ENCODE measurements at regions not wholly inside any gene's neighbourhood (a gene's known extent, or its start where the extent isn't known, plus 50 kb on each side); places are given as distances from the start of the nearest gene placed in this dataset.

GRCh38 chr13:63161219-63161618, 1745.6 kb upstream of the PCDH20 start:
- H3K9me1 ChIP-seq (ENCODE audit: insufficient read depth, low read length): no peaks in the 10 kb centered on the region
- H3K27me3 ChIP-seq (ENCODE audit: control insufficient read depth, insufficient read depth, low read length): no peaks in the 10 kb centered on the region
- in situ Hi-C loops (cut with MboI; ENCODE audit: low sequenced_read_pairs): no loop called here
- no peak overlapping the region for H3K4ac ChIP-seq (ENCODE audit: low read depth, low read length)
- ChIA-PET POLR2A (ENCODE audit: unreplicated experiment) (no interaction called here), CTCF (no interaction called here)
- no peak overlapping the region for H3K27ac ChIP-seq (ENCODE audit: insufficient read depth, low read length)
- H3K4me3 ChIP-seq (ENCODE audit: insufficient read depth, low read depth, low read length): no peak overlapping the region
- no peaks in the 10 kb centered on the region for H3K79me1 ChIP-seq (ENCODE audit: low read depth in 1 of 2, low read length in 2 of 2)
- no peak overlapping the region for H3K9ac ChIP-seq (ENCODE audit: low read depth, low read length)
- no peak overlapping the region for H2AK9ac ChIP-seq (replicated peaks; ENCODE audit: low read depth, low read length, poor library complexity)
- DNase-seq (peak; percentile 57), ATAC-seq (ENCODE audit: low read depth) (peak; percentile 79)
- H3K36me3 ChIP-seq (ENCODE audit: control insufficient read depth, insufficient read depth, low read length): no peaks in the 10 kb centered on the region
- H4K20me1 ChIP-seq (ENCODE audit: insufficient read depth, low read length): no peaks in the 10 kb centered on the region
- H3K14ac ChIP-seq (replicated peaks; ENCODE audit: low read depth, low read length): no peak overlapping the region
- no peak overlapping the region for H3K18ac ChIP-seq (ENCODE audit: low read depth, low read length)
- H2BK15ac ChIP-seq (ENCODE audit: low read depth, low read length): no peak overlapping the region
- no peak overlapping the region for H3K23ac ChIP-seq (ENCODE audit: low read depth, low read length)
- no peak overlapping the region for H3K56ac ChIP-seq (ENCODE audit: extremely low read depth, insufficient read depth, low read length)
- H3K4me1 ChIP-seq (ENCODE audit: control insufficient read depth, insufficient read depth, low read length): no peaks in the 10 kb centered on the region
- H2BK20ac ChIP-seq (ENCODE audit: low read depth, low read length): no peak overlapping the region
- no peak overlapping the region for H2AK5ac ChIP-seq (ENCODE audit: low read depth, low read length)
- dilution Hi-C loops (cut with HindIII; ENCODE audit: low sequenced_read_pairs, unreplicated experiment): no loop called here
- H2BK120ac ChIP-seq (ENCODE audit: low read depth, low read length): no peak overlapping the region
- H2BK5ac ChIP-seq (ENCODE audit: low read depth, low read length, poor library complexity, severe bottlenecking): no peak overlapping the region
- intact Hi-C loops (cut with micrococcal nuclease): no loop called here
- no CpG with 5 or more reads among the region's 1 CpG for WGBS, 2 experiments (ENCODE audit: extremely low coverage in 2 of 2, insufficient read length in 1 of 2)
- no peak overlapping the region for H2AFZ ChIP-seq (replicated peaks; ENCODE audit: low read length, poor library complexity)
- H4K8ac ChIP-seq (ENCODE audit: low read depth in 2 of 2, low read length in 2 of 2): no peak overlapping the region; a peak in 1 of 4 replicates
- H3K4me2 ChIP-seq (ENCODE audit: low read depth, low read length): no peak overlapping the region
- no peak overlapping the region for H4K91ac ChIP-seq (ENCODE audit: insufficient read depth, low read depth, low read length)
- TF ChIP-seq ELK1 (IDR thresholded peaks at IDR 0.05; ENCODE audit: borderline replicate concordance, low read depth, low read length) (no peak), RFX5 (IDR thresholded peaks at IDR 0.05; ENCODE audit: low read depth, low read length) (no peak), MXI1 (IDR thresholded peaks at IDR 0.05; ENCODE audit: borderline replicate concordance, low read depth, low read length) (no peak), BHLHE40 (IDR thresholded peaks at IDR 0.05; ENCODE audit: low read depth, low read length) (no peak), MAFK (IDR thresholded peaks at IDR 0.05; ENCODE audit: low read depth, low read length) (no peak), NFE2L2 (IDR thresholded peaks at IDR 0.05; ENCODE audit: low read depth, low read length) (no peak), RCOR1 (IDR thresholded peaks at IDR 0.05; ENCODE audit: insufficient replicate concordance, low read length) (no peak), POLR2A (IDR thresholded peaks at IDR 0.05; ENCODE audit: low read depth, low read length) (no peak), FOS (IDR thresholded peaks at IDR 0.05; ENCODE audit: low read depth, low read length) (no peak), RAD21 (IDR thresholded peaks at IDR 0.05; ENCODE audit: low read length) (no peak)
- BruUV-seq (replicated peaks): no TSS peak
- H3K9me3 ChIP-seq (ENCODE audit: control insufficient read depth, insufficient read depth, low read length): no peaks in the 10 kb centered on the region
- H4K5ac ChIP-seq (ENCODE audit: low read depth, low read length): no peak overlapping the region
